Activated naive CD4-positive, alpha-beta T cell treated with anti-CD3 and anti-CD28 coated beads, Interleukin-2, amount 50 U/mL, for 24 hours (primary cell): ENCODE measurements at regions not wholly inside any gene's neighbourhood (a gene's known extent, or its start where the extent isn't known, plus 50 kb on each side); places are given as distances from the start of the nearest gene placed in this dataset.

Experiments
- H3K27ac Mint-ChIP-seq: one replicate; pipeline ENCODE4 v1.8.0; 2021; ENCODE audit warnings: mild to moderate bottlenecking, mixed read lengths
- H3K27me3 Mint-ChIP-seq: one replicate; pipeline ENCODE4 v1.8.0; 2021; ENCODE audit warnings: mixed read lengths
- H3K36me3 Mint-ChIP-seq: one replicate; pipeline ENCODE4 v1.8.0; 2021; ENCODE audit warnings: mixed read lengths
- H3K4me1 Mint-ChIP-seq: one replicate; pipeline ENCODE4 v1.8.0; 2021; ENCODE audit warnings: mixed read lengths
- H3K4me3 Mint-ChIP-seq: one replicate; pipeline ENCODE4 v1.8.0; 2021; ENCODE audit warnings: mild to moderate bottlenecking, mixed read lengths
- H3K9me3 Mint-ChIP-seq: one replicate; pipeline ENCODE4 v1.8.0; 2021; ENCODE audit warnings: mixed read lengths

DNA sequence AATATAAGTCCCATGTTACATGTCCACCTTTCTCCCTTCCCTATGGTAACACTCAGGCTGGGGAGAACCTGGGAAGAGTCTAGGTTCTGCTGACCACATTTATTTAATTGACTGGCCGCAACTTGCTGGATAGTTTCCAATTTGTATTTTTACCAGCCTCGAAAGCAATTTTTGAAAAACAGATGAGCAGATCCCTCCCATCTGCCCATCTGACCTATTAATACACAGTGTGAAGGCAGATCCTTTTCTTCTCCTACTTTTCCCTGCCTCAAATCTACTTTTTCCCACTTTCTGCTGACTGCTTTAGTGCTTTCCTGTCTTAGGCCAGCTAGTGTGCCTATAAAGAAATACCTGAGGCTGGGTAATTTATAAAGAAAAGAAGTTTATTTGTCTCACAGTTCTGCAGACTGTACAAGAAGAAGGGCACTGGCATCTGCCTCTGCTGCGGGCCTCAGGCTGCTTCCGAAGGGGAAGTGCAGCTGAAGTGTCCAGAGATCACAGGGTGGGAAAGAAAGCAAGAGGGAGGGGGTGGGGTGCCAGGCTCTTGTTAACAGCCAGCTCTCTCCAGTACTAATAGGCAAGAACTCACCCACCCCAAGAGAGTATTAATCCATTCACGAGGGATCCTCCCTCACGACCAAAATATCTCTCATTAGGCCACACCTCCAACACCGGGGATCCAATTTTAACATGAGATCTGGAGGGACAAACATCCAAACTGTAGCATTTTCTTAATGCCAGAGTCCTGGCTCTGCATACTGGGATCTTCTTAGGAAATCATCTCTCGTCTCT, 336.0 kb upstream of the IGFBP3 start:
- Mint-ChIP-seq H3K27me3 (peaks cover 2% of the 10 kb centered on the region), H3K36me3 (no peaks in the 10 kb centered on the region), H3K27ac (no peak overlapping the region), H3K9me3 (no peaks in the 10 kb centered on the region), H3K4me3 (no peak overlapping the region), H3K4me1 (no peaks in the 10 kb centered on the region)

DNA sequence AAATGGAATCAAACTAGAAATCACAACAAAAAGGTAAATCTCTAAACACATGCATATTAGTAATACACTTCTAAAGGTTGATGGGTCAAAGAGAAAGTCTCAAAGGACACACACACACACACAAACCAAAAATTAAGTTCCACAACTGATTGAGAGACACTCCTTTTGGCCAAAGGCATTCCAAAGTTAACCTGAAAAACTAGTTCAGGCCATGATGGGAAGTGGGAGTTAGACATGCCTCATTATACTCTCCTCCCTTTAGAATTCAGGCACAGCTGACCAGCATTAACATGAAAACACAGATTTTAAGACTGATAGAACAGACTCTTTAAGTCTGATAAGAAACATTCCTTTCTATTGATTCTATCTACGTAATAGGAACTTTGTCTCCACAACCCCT, 332.4 kb upstream of the IGFBP3 start:
- Mint-ChIP-seq H3K36me3 (no peaks in the 10 kb centered on the region), H3K27ac (no peak overlapping the region), H3K9me3 (no peaks in the 10 kb centered on the region), H3K4me1 (no peaks in the 10 kb centered on the region), H3K27me3 (peaks cover 2% of the 10 kb centered on the region), H3K4me3 (no peak overlapping the region)

DNA sequence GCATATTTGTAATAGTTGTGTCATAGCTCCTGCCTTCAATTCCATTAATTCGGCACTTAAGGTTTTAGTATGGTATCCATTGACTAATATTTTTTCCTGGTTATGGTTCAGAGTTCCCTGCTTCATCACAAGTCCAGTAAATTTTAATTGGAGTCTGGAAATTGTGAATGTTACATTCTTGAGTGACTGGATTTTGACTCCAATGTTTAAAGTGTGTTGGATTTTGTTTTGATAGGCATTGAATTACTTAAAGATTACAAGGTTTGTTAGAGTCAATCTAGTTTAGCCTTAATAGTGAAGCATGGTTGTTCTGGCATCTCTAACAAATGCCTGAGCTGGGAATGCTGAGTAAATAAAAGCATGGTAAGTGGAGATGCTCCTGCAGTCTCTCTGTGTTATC, 326.6 kb upstream of the IGFBP3 start:
- no peaks in the 10 kb centered on the region for H3K4me1 Mint-ChIP-seq
- no peak overlapping the region for H3K4me3 Mint-ChIP-seq
- H3K27ac Mint-ChIP-seq = no peak overlapping the region
- H3K36me3 Mint-ChIP-seq = no peaks in the 10 kb centered on the region
- H3K9me3 Mint-ChIP-seq = no peaks in the 10 kb centered on the region
- no peaks in the 10 kb centered on the region for H3K27me3 Mint-ChIP-seq

DNA sequence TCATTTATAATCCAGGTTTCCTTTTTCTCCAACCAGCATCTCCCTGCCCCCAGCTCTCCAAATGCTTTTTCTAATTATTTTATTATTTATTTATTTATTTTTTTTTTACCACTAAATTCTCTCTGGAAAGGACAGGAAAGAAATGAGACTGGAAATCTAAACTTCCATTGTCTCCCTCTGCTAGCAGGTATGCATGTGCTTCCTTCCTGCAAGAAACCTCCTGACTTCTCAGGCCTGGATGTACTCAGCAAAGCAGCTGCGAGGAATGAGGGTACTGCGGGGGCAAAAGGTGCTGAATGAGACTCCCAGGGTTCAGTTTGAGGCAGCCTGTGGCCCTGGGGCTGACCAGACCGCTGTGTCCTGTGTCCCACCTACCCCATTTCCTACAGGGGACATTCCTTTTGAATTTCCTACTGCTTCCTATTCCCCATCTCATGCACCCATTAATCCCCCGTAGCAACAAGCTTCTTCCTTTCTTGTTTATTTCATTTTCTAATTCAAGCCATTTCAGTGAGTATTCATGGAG, 324.6 kb upstream of the IGFBP3 start:
- Mint-ChIP-seq H3K36me3 (no peaks in the 10 kb centered on the region), H3K4me3 (no peak overlapping the region), H3K9me3 (no peaks in the 10 kb centered on the region), H3K27ac (no peak overlapping the region), H3K4me1 (no peaks in the 10 kb centered on the region), H3K27me3 (no peaks in the 10 kb centered on the region)

DNA sequence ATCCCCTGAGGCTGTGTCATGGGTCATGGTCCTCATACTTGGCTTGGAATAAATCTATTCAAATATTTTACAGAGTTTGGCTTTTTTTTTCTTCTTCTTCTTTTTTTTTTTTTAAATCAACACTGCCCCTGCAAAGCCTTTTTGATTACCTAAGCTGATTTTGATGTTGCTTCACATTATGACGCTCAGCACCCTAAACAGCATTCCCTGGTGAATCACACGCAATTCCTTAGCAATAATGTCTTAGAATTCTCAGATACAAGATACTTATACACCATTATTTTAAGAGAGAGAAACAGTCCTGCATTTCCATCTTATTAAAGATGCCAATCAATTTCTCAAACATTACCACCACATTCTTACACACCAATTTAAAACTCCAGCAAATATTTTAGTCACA, 323.7 kb upstream of the IGFBP3 start:
- no peaks in the 10 kb centered on the region for H3K9me3 Mint-ChIP-seq
- no peaks in the 10 kb centered on the region for H3K4me1 Mint-ChIP-seq
- H3K36me3 Mint-ChIP-seq = no peaks in the 10 kb centered on the region
- no peak overlapping the region for H3K4me3 Mint-ChIP-seq
- no peaks in the 10 kb centered on the region for H3K27me3 Mint-ChIP-seq
- H3K27ac Mint-ChIP-seq = no peak overlapping the region

DNA sequence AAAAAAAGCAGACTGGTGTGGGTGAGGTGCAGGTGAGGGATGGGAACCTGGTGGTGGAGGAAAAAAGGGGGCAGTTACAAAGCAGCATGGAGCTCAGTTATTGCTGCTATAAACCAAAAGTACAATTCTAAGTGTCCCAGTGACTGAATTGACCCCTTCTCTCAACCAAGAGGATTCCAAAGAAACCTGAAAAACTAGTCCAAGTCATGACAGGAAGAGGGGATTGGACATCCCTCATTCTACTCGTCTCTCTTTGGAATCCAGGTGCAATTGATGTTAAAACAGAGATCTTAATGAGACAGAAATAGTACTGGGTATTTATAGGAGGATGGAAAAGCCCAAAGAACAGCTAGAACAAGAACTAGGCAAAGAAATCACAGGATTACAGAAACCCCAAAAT, 322.3 kb upstream of the IGFBP3 start:
- no peak overlapping the region for H3K4me3 Mint-ChIP-seq
- no peaks in the 10 kb centered on the region for H3K4me1 Mint-ChIP-seq
- no peaks in the 10 kb centered on the region for H3K36me3 Mint-ChIP-seq
- H3K27ac Mint-ChIP-seq = no peak overlapping the region
- H3K9me3 Mint-ChIP-seq = no peaks in the 10 kb centered on the region
- H3K27me3 Mint-ChIP-seq = no peaks in the 10 kb centered on the region

DNA sequence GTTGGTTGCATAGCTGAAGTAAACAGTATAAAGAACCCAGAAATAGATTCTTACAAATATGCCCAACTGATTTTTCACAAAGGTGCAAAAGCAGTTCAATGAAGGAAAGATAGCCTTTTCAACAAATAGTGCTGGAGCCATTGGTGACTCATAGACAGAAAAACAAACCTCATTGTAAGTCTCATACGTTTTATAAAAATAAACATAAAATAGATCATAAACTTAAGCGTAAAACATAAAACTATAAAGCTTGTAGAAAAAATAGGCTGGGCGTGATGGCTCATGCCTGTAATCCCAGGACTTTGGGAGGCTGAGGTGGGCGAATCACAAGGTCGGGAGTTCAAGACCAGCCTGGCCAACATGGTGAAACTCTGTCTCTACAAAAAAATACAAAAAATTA, 318.8 kb upstream of the IGFBP3 start:
- Mint-ChIP-seq H3K9me3 (no peaks in the 10 kb centered on the region), H3K36me3 (no peaks in the 10 kb centered on the region), H3K27me3 (peaks cover 1% of the 10 kb centered on the region), H3K4me3 (no peak overlapping the region), H3K4me1 (no peaks in the 10 kb centered on the region), H3K27ac (no peak overlapping the region)

DNA sequence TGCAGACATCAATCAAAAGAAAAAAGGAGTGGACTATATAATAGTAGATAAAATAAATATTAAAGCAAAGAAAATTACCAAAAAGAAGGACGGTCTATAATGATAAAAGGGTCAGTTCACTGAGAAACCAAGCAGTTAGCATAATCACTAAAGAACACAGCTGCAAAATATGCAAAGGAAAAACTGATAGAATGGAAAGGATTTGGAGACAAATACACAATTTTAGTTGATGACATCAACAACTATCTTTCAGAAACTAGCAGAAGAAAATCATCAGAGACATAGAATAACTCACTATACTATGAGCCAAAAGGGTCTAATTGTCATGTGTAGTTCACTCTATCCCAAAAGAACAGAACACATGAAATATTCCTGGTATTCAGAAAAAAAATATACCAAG, 316.4 kb upstream of the IGFBP3 start:
- H3K9me3 Mint-ChIP-seq = no peaks in the 10 kb centered on the region
- H3K27me3 Mint-ChIP-seq = peaks cover 1% of the 10 kb centered on the region
- H3K27ac Mint-ChIP-seq = no peak overlapping the region
- no peaks in the 10 kb centered on the region for H3K4me1 Mint-ChIP-seq
- H3K4me3 Mint-ChIP-seq = no peak overlapping the region
- no peaks in the 10 kb centered on the region for H3K36me3 Mint-ChIP-seq

DNA sequence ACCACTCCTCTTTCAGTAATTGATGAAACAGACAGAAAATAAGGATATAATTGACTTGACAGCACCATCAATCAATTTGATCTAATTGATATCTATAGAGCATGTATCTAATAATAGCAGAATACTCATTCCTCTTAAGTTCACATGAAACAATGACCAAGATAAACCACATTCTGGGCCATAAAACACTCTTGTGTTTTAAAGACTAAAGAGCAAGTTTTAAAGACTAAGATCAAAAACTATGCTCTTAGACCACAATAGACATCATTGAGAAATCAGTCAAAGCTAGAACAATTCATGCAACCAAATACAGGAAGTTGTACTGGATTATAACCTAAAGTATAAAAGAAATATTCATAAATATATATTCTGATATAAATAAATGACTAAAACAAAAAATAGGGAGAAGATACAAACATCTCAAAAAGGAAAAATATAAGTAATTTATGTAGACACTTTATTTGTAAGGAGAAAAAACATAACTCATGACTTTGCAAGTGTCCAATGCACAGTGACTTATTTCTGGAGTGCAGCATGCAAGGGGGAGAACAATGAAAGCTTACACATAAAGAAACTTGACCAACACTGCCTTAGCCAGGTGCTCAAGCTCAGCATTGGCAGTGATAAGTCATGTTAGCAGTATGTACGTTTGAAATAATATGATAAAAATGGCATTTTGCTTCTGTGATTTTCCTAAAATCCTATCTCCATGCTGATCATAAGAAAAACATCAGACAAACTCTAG, 312.7 kb upstream of the IGFBP3 start:
- Mint-ChIP-seq H3K9me3 (no peaks in the 10 kb centered on the region), H3K4me3 (no peak overlapping the region), H3K27ac (no peak overlapping the region), H3K27me3 (peaks cover 3% of the 10 kb centered on the region), H3K36me3 (no peaks in the 10 kb centered on the region), H3K4me1 (no peaks in the 10 kb centered on the region)

DNA sequence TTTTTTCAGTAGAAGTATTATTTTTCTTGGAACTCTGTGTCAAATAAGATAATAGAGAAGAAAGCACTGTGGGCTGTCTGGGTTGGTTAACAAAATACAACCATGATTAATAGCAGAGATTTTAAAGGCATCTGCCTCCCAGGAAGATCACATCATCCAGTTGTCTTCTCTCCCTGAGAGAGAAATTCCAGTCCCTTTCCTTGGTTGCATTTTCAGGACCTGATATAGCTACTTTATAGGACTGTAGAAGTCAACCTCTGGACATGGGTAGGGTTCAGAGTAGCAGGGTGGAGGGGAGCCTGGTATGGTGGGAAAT, 309.9 kb upstream of the IGFBP3 start:
- Mint-ChIP-seq H3K4me3 (no peak overlapping the region), H3K4me1 (no peaks in the 10 kb centered on the region), H3K27ac (no peak overlapping the region), H3K27me3 (peaks cover 1% of the 10 kb centered on the region), H3K36me3 (no peaks in the 10 kb centered on the region), H3K9me3 (no peaks in the 10 kb centered on the region)

DNA sequence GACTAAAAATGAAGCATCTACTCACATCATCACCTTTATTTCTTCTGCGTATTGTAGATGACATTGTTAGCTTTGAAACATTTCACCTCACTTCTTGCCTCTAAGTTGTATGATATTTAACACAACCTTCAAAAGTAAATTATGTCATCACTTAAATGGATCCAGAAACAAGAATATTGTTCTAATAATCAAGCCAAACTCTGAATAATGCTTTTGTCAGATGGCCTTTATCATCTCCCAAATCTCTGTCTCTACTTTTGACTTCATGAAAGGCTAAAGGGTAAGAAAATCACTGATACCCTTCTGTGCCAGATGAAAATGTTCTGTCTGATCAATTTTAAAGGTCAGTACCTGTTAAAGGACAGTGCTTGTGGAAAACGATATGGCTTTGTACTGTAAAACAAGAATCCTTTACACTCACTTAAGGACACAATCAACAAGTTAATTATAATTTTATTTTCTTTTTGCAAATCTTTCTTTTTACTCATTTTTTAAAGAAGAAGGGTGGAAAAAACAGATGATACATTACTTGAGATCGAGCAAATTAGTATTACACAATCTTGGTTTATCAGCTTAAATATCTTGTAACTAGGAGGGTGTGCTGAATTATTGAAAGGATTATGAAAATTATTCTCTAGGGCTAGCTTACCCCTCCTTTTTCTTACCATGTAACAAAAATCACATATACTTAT, 309.4 kb upstream of the IGFBP3 start:
- no peaks in the 10 kb centered on the region for H3K9me3 Mint-ChIP-seq
- no peak overlapping the region for H3K4me3 Mint-ChIP-seq
- peaks cover 1% of the 10 kb centered on the region for H3K27me3 Mint-ChIP-seq
- H3K36me3 Mint-ChIP-seq = no peaks in the 10 kb centered on the region
- no peaks in the 10 kb centered on the region for H3K4me1 Mint-ChIP-seq
- H3K27ac Mint-ChIP-seq = no peak overlapping the region

DNA sequence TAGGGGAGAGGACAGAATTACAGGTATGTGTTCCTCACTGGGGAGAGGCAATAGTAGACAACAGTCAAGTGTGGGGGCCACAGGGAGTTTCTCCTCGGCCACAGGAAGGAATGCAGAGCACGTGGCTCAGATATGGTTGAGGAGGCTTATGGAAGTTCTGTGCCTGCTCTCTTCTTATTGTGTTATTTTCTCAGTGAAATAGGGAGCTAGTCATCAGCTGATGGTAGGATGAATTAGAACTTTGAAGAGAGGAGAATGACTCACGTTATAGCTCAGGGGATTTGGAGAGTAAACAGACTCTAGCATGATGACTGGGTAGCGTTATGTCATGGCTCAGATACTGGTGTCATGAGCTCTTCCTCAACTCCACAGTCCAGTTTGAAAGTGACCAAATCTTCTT, 308.3 kb upstream of the IGFBP3 start:
- no peak overlapping the region for H3K27ac Mint-ChIP-seq
- H3K27me3 Mint-ChIP-seq = peaks cover 3% of the 10 kb centered on the region
- H3K4me3 Mint-ChIP-seq = no peak overlapping the region
- H3K9me3 Mint-ChIP-seq = peaks cover 4% of the 10 kb centered on the region
- H3K36me3 Mint-ChIP-seq = no peaks in the 10 kb centered on the region
- no peaks in the 10 kb centered on the region for H3K4me1 Mint-ChIP-seq

DNA sequence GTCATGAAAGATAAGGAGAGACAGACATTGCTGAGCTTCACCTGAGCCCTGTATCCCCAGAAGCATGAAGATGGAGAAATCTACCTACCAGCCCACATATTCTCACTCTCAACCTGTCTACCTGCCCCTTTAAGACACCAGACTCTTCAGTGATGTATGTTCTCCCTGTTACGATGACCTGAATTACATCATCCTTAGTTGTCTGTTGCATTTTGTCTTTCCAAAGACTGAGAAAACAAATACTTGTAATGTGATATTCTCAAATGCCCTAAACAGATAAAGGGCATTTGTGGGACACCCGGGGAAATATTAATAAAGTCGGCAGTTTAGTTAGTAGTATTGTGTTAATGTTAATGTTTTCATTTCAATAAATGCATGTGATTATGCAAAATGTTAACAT, 305.8 kb upstream of the IGFBP3 start:
- H3K9me3 Mint-ChIP-seq = peaks cover 4% of the 10 kb centered on the region
- H3K4me3 Mint-ChIP-seq = no peak overlapping the region
- H3K36me3 Mint-ChIP-seq = no peaks in the 10 kb centered on the region
- H3K27ac Mint-ChIP-seq = no peak overlapping the region
- no peaks in the 10 kb centered on the region for H3K4me1 Mint-ChIP-seq
- H3K27me3 Mint-ChIP-seq = peaks cover 1% of the 10 kb centered on the region

DNA sequence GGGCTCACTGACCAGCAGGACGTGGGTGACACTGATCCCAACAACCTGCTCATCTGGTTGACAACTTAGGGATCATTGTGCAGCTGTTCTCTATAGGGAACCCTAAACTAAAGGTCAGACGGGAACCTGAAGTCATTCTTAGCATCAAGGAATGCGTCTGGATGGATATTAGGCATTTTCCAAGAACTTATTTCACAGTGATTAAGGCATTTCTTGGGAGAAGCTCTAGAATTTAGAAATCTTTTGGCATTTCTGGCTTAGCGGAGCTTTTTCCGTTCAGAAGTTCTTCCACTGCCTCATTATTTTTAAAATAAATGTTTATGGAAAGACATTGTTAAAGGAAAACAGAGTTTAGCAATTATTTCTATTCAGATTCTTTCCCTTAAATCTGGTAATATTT, 303.3 kb upstream of the IGFBP3 start:
- peaks cover 4% of the 10 kb centered on the region for H3K27me3 Mint-ChIP-seq
- H3K27ac Mint-ChIP-seq = no peak overlapping the region
- H3K4me3 Mint-ChIP-seq = no peak overlapping the region
- no peaks in the 10 kb centered on the region for H3K4me1 Mint-ChIP-seq
- peaks cover 4% of the 10 kb centered on the region for H3K9me3 Mint-ChIP-seq
- H3K36me3 Mint-ChIP-seq = no peaks in the 10 kb centered on the region

DNA sequence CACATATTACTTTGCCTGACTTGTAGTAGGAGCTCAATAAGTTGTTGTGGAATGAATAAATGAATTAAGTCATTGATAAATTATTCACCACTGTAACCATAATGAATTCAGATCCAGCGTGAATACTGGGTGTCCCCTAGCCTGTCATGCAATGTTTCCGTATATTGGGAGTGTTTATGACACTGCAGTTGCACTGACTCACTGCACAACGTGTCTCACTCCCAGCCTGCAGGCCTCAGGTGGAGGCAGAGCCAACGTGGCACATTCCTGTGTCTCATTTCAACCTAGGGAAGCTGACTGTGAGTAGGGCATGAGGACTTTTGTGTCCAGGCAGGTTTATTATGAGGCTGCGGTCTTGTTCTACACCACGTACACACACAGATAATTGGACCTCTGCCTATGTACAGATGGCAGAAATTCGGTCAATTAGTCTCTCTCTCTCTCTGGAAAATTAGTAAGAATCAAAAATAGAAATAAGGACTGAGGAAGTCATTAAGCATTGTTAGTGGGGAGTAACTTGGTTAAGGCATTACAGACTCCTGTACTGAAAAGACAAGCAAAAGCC, 299.1 kb upstream of the IGFBP3 start:
- H3K27ac Mint-ChIP-seq = no peak overlapping the region
- H3K4me1 Mint-ChIP-seq = no peaks in the 10 kb centered on the region
- no peak overlapping the region for H3K4me3 Mint-ChIP-seq
- no peaks in the 10 kb centered on the region for H3K36me3 Mint-ChIP-seq
- peaks cover 3% of the 10 kb centered on the region for H3K9me3 Mint-ChIP-seq
- H3K27me3 Mint-ChIP-seq = peaks cover 2% of the 10 kb centered on the region
